ENCODE measurements at regions not wholly inside any gene's neighbourhood (a gene's known extent, or its start where the extent isn't known, plus 50 kb on each side); places are given as distances from the start of the nearest gene placed in this dataset.

DNA sequence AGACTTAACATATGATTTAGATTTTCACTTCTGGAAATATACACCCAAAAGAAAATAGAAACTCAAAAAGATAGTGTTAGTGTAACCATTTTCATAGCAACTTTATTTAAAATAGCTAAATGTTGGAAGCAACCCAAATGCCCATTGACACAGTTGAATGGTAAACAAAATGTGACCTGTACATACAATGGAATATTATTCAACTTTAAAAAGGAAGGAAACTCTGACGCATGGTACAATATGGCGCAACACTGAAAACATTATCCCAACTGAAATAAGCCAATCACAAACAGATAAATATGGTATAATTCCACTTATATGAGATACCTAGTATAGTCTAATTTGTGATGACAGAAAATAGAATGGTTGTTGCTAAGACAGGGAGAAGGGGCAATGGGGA, 1456.1 kb upstream of the MIR17HG start:
- TF ChIP-seq GATA2 (IDR thresholded peaks at IDR 0.05; ENCODE audit: low read depth, low read length): no peak
- TF ChIP-seq GATA3 (IDR thresholded peaks at IDR 0.05; ENCODE audit: low read depth, low read length): no peak

Measured in SH-SY5Y (cell line).